Skeletal muscle cell (primary cell): ENCODE measurements at regions not wholly inside any gene's neighbourhood (a gene's known extent, or its start where the extent isn't known, plus 50 kb on each side); places are given as distances from the start of the nearest gene placed in this dataset.

Experiments
- DNase-seq: peaks from one replicate; pipeline ENCODE4 v3.0.0-alpha.2; 2010; ENCODE audit warnings: low read depth
- H3K4me3 ChIP-seq: 2 replicates; pipeline ENCODE4 v1.5.1; 2011; ENCODE audit warnings: low read depth, mild to moderate bottlenecking, control low read depth, low read length, moderate library complexity

DNA sequence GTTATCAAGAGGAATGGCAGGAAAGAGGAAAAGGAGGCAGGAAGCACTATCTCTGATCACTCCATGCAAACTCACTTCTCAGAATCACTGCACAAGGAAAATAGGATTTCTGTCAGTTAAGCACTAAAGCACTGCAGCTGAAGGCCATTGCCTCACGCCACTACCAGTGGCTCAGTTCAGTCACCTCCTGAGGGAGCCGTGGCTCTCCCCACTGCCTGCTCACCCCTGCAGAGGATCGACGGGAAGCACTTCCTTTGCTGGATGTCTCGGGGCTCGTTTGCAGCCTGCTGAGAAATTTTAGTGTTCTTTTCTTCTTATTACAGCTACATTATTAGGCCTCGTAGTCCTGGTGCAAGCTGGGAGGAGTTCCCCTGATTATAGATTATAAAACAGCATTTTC lies 90.1 kb upstream of the ADCY1 start:
- no peak for DNase-seq
- H3K4me3 ChIP-seq, result no peak overlapping the region

DNA sequence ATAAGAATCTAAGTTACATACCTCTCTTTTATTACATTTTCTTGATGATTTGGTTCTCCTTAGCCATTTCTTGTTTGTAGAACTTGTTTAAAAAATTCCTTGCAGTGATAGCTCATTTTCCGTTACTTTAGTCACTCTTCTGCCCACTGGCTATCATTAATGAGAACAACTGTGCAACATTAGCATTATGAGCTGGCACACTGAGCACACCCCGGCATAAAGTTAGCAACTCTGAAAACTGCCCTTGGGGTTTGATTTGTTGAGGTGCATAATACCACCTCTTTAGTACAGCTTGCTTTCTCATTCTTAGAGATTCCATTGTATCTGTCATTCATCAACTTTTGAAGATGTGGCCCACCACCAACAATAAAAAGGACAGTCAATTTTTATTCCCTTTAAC lies 87.6 kb upstream of the ADCY1 start:
- no peak overlapping the region for H3K4me3 ChIP-seq
- DNase-seq, result no peak

DNA sequence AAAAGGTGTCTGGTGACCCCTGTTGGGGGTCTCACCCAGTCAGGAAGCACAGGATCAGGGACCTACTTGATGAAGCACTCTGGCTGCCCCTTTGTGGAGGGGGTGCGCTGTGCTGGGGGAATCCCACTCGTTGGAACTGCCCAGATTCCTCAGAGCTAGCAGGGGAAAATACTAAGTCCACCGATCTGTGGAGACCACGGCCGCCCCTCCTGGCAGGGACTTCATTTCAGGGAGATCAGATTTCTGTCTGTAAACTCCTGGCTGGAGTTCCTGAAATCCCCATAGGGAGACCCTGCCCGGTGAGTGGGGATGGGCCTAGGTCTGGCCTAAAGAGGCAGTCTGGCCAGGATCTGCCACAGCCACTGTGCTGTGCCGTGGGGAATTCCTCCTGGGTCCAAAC lies 79.3 kb upstream of the ADCY1 start:
- no peak overlapping the region for H3K4me3 ChIP-seq
- no peak for DNase-seq

- H3K4me3 ChIP-seq, result no peak overlapping the region
- DNase-seq, result no peak
These were observed 78.5 kb upstream of the ADCY1 start for GRCh38 chr7:45495618-45496017.

GRCh38 chr7:45500257-45500656 lies 73.9 kb upstream of the ADCY1 start:
- no peak overlapping the region for H3K4me3 ChIP-seq
- no peak for DNase-seq

GRCh38 chr7:45501791-45502190 lies 72.4 kb upstream of the ADCY1 start:
- no peak for DNase-seq
- H3K4me3 ChIP-seq, result no peak overlapping the region

GRCh38 chr7:45506059-45506458 lies 68.1 kb upstream of the ADCY1 start:
- DNase-seq, result no peak
- no peak overlapping the region for H3K4me3 ChIP-seq

- H3K4me3 ChIP-seq, result no peak overlapping the region
- no peak for DNase-seq
These were observed 64.9 kb upstream of the ADCY1 start for GRCh38 chr7:45509222-45509621.

- no peak for DNase-seq
- H3K4me3 ChIP-seq, result no peak overlapping the region
These were observed 62.2 kb upstream of the ADCY1 start for GRCh38 chr7:45511721-45512597.

DNA sequence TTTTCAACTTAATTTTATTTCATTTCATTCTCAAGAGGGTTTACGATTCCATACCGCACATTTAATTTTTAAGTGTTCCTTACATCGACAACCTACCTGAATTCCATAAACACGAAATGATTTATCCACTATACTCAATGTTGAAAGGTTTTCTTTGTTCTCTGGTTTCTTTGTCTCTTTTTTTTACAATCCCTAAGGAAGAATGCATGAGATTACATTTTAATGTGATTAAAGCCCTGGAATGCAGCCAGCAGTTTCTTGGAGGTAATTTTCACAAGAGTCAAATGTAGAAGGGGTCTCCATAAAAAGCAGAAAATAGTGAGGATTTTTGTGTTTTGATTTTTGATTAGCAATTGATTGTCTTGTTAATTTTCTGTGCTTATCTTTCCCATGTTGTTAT lies 59.2 kb upstream of the ADCY1 start:
- no peak for DNase-seq
- H3K4me3 ChIP-seq, result no peak overlapping the region

- no peak overlapping the region for H3K4me3 ChIP-seq
- no peak for DNase-seq
These were observed 58.8 kb upstream of the ADCY1 start for GRCh38 chr7:45515346-45515745.
